ENCODE measurements at regions not wholly inside any gene's neighbourhood (a gene's known extent, or its start where the extent isn't known, plus 50 kb on each side); places are given as distances from the start of the nearest gene placed in this dataset.
"Not testable (repeated sequence)": the region's sequence is repeated elsewhere in the genome, so short reads cannot be mapped to it uniquely, and the experiment has no call there.

DNA sequence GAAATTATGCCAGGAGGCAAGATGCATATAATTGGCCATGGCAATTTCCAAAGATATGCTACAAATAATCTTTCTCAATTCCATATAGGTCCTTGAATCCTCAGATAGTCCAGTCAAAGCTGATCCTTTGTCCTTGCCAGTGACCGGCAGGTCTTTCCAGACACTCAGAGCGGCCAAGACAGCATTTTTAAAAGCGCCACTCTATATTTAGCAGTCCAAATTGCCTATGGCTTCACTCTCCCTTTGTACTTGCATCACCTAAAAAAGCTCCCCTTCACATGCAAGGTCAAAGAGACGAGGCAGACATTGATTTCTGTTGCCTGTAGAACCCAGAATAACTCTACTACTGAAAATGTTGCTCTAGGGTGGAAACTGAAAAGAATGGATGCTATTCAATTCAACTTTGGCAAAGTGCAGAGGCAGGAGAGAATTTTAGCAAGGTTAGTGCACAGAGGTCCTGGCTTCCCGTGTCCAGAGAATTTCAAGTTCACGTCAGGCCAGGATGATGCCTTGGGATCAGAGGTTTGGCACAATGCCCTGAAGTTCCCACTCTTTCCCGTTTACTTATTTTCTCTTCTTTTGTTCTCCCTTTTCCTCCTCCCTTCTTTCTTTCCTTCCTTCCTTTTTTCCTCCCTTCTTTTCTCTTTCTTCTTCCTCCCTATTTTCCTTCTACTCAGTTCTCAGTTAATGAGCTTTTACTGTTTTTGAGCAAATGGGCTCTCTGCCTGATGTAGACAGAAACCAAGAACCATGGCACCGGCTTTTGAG, 108.5 kb downstream of the KCNK1 start:
- DNase-seq = no peak

DNA sequence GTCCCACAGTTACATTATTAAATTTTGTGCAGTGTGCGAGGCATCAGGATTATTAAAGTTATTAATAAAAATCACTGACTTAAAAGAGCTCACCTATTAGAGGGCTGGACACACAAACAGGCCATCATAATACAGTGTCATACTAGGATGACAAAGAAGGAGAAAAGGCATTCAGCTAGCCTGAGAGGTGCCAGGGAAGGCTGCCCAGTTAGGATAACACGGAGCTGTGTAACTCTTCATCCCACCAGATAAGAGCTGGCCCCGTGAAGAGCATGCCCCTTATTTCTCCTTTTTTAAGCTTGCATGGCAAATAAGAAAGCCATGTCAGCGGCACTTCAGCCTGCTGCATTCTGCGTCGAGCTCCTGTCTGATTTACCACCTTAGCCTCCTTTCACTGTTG, 109.5 kb downstream of the KCNK1 start:
- DNase-seq = no peak

DNA sequence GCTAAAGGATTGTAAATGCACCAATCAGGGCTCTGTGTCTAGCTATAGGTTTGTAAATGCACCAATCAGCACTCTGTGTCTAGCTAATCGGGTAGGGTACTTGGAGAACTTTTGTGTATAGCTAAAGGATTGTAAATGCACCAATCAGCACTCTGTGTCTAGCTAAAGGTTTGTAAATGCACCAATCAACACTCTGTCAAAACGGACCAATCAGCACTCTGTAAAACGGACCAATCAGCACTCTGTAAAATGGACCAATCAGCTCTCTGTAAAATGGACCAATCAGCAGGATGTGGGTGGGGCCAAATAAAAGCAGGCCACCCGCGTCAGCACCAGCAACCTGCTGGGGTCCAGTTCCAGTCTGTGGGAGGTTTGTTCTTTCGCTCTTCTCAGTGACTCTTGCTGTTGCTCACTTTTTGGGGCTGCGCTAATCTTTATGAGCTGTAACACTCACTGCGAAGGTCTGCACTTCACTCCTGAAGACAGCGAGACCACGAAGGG, 110.3 kb downstream of the KCNK1 start:
- not testable (repeated sequence) for DNase-seq

DNA sequence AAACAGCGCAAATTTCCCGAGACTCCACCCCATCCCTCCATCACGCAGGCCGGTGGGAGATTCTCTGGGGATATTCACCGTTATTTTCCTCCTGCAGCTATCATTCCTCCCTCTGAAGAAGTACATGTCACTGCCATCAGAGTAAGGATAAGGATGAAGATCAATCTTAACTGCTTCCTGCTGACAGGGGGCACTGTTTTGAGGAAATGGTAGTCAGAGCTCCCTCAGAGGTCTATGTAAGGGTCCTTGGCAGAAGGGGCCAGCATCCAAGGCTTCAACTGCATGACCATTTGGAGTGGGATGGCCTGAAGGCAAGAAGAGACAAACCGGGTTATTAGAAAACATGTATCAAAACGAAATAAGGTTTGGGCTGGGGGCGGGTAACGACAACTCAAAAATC, 111.5 kb downstream of the KCNK1 start:
- no peak for DNase-seq

GRCh38 chr1:233728721-233729120, 114.8 kb downstream of the KCNK1 start:
- DNase-seq = no peak

- no peak for DNase-seq
Measured at GRCh38 chr1:233730380-233730779, 116.5 kb downstream of the KCNK1 start.

DNA sequence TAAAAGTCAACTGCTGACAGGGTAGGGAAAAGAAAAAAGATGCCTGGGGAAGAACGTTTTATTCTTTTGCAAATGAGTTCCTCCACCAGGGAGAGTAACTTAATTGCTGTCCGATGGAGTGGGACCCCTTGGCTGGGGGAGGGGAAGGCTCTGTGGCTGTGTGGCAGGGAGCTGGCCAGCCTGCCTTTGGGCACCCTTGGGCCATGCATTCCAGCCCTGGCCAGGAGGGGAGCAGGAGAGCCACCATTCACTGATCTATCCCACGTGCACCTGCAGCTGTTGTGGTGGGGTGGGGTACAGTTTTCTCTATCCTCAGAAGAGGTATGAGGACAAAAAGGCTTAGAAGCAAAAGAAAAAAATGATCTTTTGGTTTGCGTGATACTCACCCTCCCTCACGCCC, 116.9 kb downstream of the KCNK1 start:
- no peak for DNase-seq

DNA sequence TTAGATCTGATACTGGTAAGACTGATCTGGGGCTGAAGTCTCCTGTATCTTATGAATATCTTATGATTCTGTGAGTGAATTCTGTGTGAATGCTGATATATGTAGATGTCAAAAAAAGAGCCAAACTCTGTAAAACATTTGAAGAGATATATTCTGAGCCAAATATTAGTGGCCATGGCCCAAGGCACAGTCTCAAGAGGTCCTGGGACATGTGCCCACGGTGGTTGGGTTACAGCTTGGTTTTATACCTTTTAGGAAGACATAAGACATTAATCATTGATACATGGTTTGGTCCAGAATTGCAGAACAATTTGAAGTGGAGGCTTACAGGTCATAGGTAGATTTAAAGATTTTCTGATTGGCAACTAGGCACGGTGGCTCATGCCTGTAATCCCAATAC, 118.3 kb downstream of the KCNK1 start:
- no peak for DNase-seq

GRCh38 chr1:233734456-233734855, 120.5 kb downstream of the KCNK1 start:
- no peak for DNase-seq

- DNase-seq = no peak
Measured at GRCh38 chr1:233735331-233735730, 121.4 kb downstream of the KCNK1 start.

- no peak for DNase-seq
Measured at GRCh38 chr1:233735847-233736246, 121.9 kb downstream of the KCNK1 start.

- no peak for DNase-seq
Measured at GRCh38 chr1:233737341-233737740, 123.4 kb downstream of the KCNK1 start.

DNA sequence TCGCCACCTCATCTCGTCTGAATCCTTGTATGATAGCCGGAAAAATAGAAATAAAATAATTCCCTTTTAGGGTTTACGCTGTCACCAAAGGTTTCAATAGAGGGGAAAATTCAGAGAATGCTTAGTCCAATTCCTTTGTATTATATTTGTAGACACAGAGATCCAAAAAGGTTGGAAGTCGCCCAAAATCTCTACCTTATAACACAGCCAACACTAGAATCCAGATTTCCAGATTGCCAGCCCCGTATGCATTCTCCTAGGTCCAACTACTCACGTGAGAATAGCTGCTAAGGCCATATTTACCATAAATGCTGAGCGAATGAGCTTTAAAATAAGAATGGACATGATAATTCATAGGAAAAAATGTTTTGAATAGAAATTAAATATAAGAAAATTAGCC, 124.5 kb downstream of the KCNK1 start:
- no peak for DNase-seq

DNA sequence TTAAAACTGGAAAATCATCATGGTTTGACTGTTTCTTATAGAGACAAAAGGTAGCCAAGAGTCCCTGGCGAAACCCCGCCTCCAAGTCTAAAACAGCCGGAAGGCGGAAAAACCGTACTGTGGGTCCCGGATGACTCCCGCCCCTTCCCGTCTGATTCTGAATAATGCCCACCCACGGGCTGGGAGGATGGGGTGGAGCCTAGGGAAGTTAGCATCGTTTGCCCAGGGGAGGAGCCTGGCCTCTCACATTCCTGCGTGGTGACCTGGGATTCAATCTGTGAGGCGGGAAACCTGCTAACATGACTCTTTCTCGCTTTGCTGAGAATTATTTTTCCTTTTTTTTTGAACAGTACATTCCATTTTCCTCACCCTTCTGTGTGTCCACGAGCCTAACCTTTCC, 124.9 kb downstream of the KCNK1 start:
- DNase-seq = no peak

DNA sequence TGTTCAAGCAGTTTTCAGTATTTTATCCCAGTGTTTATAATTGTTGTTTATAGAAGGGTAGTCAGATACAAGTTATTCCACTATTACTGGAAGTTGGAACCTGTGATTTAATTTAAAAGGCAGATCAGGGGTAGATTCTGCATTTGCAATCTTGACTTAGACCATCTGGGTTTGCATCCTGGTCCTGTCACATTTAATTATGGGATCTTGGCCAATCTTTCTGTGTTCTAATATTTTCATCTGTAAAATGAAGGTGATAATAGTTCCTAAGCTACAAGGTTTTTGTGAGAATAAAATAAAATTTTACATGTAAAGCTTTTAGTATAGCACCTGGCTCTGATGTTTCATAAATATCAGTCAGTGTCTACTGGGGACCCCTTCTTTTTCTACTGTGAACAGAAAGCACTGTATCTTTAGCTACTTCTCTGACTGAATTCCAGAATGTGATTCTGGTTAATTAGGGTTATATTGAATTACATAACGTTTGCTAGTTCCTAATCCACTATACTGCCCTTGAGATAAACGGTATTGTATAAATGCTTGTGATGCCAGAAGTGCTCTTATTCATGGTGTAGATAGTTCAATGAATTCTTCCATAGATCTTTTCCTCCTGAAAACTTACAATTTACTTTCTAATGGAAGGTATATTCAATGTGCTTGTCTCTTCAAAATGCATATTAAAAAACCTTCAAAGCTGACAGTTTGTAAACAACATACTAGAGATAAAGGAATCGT, 131.0 kb downstream of the KCNK1 start:
- DNase-seq = no peak

GRCh38 chr1:233750139-233750538, 136.2 kb downstream of the KCNK1 start:
- no peak for DNase-seq

DNA sequence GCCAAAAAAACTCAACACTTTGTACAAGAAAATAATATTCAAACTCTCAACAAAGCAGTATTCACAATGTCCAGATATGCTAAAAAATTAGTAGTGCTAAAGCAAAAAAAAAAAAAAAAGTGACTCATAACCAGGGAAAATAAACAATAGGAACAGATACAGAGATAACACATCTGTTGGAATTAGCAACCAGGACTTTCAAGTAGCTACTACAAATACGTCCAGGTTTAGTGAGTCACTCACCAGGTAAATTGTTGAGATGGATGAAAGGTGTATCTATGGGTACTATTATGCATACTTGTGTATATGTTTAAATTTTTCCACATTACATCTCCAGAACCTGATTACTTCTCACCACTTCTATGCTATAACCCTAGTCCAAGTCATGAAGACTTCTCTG, 144.8 kb upstream of the SLC35F3 start:
- no peak for DNase-seq

GRCh38 chr1:233764304-233764703, 140.2 kb upstream of the SLC35F3 start:
- DNase-seq = not testable (repeated sequence)

GRCh38 chr1:233777566-233777965, 126.9 kb upstream of the SLC35F3 start:
- DNase-seq = no peak

DNA sequence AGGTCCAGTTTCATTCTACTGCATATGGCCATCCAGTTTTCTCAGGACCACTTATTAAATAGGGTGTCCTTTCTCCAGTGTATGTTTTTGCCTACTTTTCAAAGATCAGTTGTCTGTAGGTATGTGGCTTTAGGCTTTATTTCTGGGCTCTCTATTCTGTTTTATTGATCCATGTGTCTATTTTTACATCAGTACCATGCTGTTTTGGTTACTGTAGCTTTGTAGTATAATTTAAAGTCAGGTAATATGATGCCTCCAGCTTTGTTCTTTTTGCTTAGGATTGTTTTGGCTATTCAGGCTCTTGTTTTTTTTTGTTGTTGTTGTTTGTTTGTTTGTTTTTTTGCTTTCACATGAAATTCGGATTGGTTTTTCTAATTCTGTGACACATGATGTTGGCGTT, 124.4 kb upstream of the SLC35F3 start:
- DNase-seq = no peak

GRCh38 chr1:233782937-233783586, 121.4 kb upstream of the SLC35F3 start:
- no peak for DNase-seq

DNA sequence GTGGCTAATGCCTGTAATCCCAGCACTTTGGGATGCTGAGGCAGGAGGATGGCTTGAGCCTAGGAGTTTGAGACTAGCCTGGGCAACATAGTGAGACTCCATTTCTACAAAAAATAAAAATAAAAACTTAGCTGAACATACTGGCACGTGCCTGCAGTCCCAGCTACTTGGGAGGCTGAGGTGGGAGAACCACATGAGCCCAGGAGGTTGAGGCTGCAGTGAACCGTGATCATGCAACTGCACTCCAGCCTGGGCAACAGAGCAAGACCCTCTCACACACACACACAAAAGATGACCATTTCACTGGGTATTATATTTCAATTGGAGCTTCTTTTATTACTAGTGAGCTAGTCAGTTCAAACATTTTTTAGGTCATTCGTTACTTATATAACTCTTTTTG, 116.9 kb upstream of the SLC35F3 start:
- DNase-seq = no peak

GRCh38 chr1:233788687-233789086, 115.8 kb upstream of the SLC35F3 start:
- DNase-seq = no peak

GRCh38 chr1:233790121-233790520, 114.4 kb upstream of the SLC35F3 start:
- no peak for DNase-seq

All from kidney glomerular epithelial cell (primary cell).